ENCODE measurements at regions not wholly inside any gene's neighbourhood (a gene's known extent, or its start where the extent isn't known, plus 50 kb on each side); places are given as distances from the start of the nearest gene placed in this dataset.

GRCh38 chr10:28366994-28367393 is 64.1 kb upstream of the MPP7 start:
- in situ Hi-C loops (cut with MboI; ENCODE audit: low sequenced_read_pairs) (no loop called here), dilution Hi-C loops (cut with HindIII; ENCODE audit: low sequenced_read_pairs, unreplicated experiment) (no loop called here), intact Hi-C loops (cut with micrococcal nuclease) (no loop called here)
- no peak overlapping the region for H2AK5ac ChIP-seq (ENCODE audit: low read depth, low read length)
- ChIA-PET POLR2A (ENCODE audit: unreplicated experiment) (no interaction called here), CTCF (no interaction called here)
- no CpG with 5 or more reads among the region's 7 CpGs for WGBS, 2 experiments (ENCODE audit: extremely low coverage in 2 of 2, insufficient read length in 1 of 2)
- no peak overlapping the region for H3K9ac ChIP-seq (ENCODE audit: low read depth, low read length)
- no peak overlapping the region for H2BK20ac ChIP-seq (ENCODE audit: low read depth, low read length)
- H3K4me2 ChIP-seq (ENCODE audit: low read depth, low read length): no peak overlapping the region
- BruUV-seq (replicated peaks): no TSS peak
- TF ChIP-seq CEBPB (IDR thresholded peaks at IDR 0.05; ENCODE audit: low read depth, low read length) (no peak), NFE2L2 (IDR thresholded peaks at IDR 0.05; ENCODE audit: low read depth, low read length) (no peak), BHLHE40 (IDR thresholded peaks at IDR 0.05; ENCODE audit: low read depth, low read length) (no peak), POLR2A (IDR thresholded peaks at IDR 0.05; ENCODE audit: low read depth, low read length) (no peak), CHD1 (IDR thresholded peaks at IDR 0.05; ENCODE audit: low read depth, low read length) (no peak), SMC3 (IDR thresholded peaks at IDR 0.05; ENCODE audit: low read depth, low read length) (no peak)
- no peak overlapping the region for H2AFZ ChIP-seq (replicated peaks; ENCODE audit: low read length, poor library complexity)
- no peak overlapping the region for H4K8ac ChIP-seq (ENCODE audit: low read depth in 2 of 2, low read length in 2 of 2)
- H4K91ac ChIP-seq (ENCODE audit: insufficient read depth, low read depth, low read length): no peak overlapping the region
- no peak overlapping the region for H3K14ac ChIP-seq (replicated peaks; ENCODE audit: low read depth, low read length)
- no peaks in the 10 kb centered on the region for H3K9me1 ChIP-seq (ENCODE audit: insufficient read depth, low read length)
- ATAC-seq (ENCODE audit: low read depth) (no peak), DNase-seq (no peak)
- no peaks in the 10 kb centered on the region for H3K9me3 ChIP-seq (ENCODE audit: control insufficient read depth, insufficient read depth, low read length)
- H3K36me3 ChIP-seq (ENCODE audit: control insufficient read depth, insufficient read depth, low read length): no peaks in the 10 kb centered on the region
- no peak overlapping the region for H4K5ac ChIP-seq (ENCODE audit: low read depth, low read length)
- no peak overlapping the region for H3K27ac ChIP-seq (ENCODE audit: insufficient read depth, low read length)
- H3K18ac ChIP-seq (ENCODE audit: low read depth, low read length): no peak overlapping the region
- no peaks in the 10 kb centered on the region for H3K4me1 ChIP-seq (ENCODE audit: control insufficient read depth, insufficient read depth, low read length)
- H4K20me1 ChIP-seq (ENCODE audit: insufficient read depth, low read length): no peaks in the 10 kb centered on the region
- no peaks in the 10 kb centered on the region for H3K79me1 ChIP-seq (ENCODE audit: low read depth in 1 of 2, low read length in 2 of 2)
- no peak overlapping the region for H3K56ac ChIP-seq (ENCODE audit: extremely low read depth, insufficient read depth, low read length)
- no peak overlapping the region for H3K4me3 ChIP-seq (ENCODE audit: insufficient read depth, low read depth, low read length)
- no peak overlapping the region for H3K4ac ChIP-seq (ENCODE audit: low read depth, low read length)
- H3K23ac ChIP-seq (ENCODE audit: low read depth, low read length): no peak overlapping the region
- no peak overlapping the region for H2BK5ac ChIP-seq (ENCODE audit: low read depth, low read length, poor library complexity, severe bottlenecking)
- peaks cover 18% of the 10 kb centered on the region for H3K27me3 ChIP-seq (ENCODE audit: control insufficient read depth, insufficient read depth, low read length)
- no peak overlapping the region for H2BK15ac ChIP-seq (ENCODE audit: low read depth, low read length)
- no peak overlapping the region for H2BK120ac ChIP-seq (ENCODE audit: low read depth, low read length)
- no peak overlapping the region for H2AK9ac ChIP-seq (replicated peaks; ENCODE audit: low read depth, low read length, poor library complexity)

All from IMR-90 (cell line).